ENCODE measurements at regions not wholly inside any gene's neighbourhood (a gene's known extent, or its start where the extent isn't known, plus 50 kb on each side); places are given as distances from the start of the nearest gene placed in this dataset.

DNA sequence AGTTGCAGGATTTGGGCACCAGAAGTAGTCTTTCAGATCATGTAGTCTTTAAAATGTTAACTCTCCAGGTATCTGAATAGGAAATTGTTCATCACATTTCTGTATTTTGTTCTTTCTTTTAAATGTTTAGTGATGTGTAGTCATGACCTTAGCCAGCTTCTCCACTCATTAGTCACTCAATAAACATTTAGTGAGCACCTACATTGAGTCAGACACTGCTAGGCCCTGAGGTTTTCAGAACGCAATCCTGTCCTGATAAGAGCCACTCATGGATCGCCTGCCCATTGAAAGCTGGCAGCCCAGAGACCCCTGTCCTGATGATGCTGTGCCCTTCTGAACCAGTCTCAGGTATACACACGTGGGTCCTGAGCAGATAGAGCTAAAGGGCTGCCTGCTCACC is 163.4 kb upstream of the HEY2 start:
- TF ChIP-seq, protein P1, sequence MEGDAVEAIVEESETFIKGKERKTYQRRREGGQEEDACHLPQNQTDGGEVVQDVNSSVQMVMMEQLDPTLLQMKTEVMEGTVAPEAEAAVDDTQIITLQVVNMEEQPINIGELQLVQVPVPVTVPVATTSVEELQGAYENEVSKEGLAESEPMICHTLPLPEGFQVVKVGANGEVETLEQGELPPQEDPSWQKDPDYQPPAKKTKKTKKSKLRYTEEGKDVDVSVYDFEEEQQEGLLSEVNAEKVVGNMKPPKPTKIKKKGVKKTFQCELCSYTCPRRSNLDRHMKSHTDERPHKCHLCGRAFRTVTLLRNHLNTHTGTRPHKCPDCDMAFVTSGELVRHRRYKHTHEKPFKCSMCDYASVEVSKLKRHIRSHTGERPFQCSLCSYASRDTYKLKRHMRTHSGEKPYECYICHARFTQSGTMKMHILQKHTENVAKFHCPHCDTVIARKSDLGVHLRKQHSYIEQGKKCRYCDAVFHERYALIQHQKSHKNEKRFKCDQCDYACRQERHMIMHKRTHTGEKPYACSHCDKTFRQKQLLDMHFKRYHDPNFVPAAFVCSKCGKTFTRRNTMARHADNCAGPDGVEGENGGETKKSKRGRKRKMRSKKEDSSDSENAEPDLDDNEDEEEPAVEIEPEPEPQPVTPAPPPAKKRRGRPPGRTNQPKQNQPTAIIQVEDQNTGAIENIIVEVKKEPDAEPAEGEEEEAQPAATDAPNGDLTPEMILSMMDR (IDR thresholded peaks at IDR 0.05) = no peak
- TF ChIP-seq POLR2A (IDR thresholded peaks at IDR 0.05) = no peak

Data from lower leg skin (tissue), 3 donors.